ENCODE measurements at regions not wholly inside any gene's neighbourhood (a gene's known extent, or its start where the extent isn't known, plus 50 kb on each side); places are given as distances from the start of the nearest gene placed in this dataset.

GRCh38 chr10:108254089-108254488 lies 1089.6 kb upstream of the SORCS1 start (continued):
- no peak for TF ChIP-seq MLX (CRISPR knock-in tag; IDR thresholded peaks at IDR 0.05)
- no peak for TF ChIP-seq NFATC4 (CRISPR knock-in tag; IDR thresholded peaks at IDR 0.05)
- TF ChIP-seq ETV6 (CRISPR knock-in tag; IDR thresholded peaks at IDR 0.05), result no peak
- TF ChIP-seq PRDM15 (CRISPR knock-in tag; IDR thresholded peaks at IDR 0.05), result no peak
- TF ChIP-seq ZNF423 (CRISPR knock-in tag; IDR thresholded peaks at IDR 0.05), result no peak
- TF ChIP-seq AFF4 (CRISPR knock-in tag; IDR thresholded peaks at IDR 0.05; ENCODE audit: borderline replicate concordance), result no peak

- ATAC-seq, result no peak
- ChIA-PET CTCF (no interaction called here), POLR2A (no interaction called here)
- Mint-ChIP-seq H3K27me3 (ENCODE audit: low read depth) (no peaks in the 10 kb centered on the region), H3K9me3 (peaks cover 40% of the 10 kb centered on the region), H3K4me1 (no peaks in the 10 kb centered on the region), H3K36me3 (peaks cover 28% of the 10 kb centered on the region), H3K27ac (no peak overlapping the region), H3K4me3 (no peak overlapping the region)
- DNase-seq (ENCODE audit: low spot score), result no peak
- no peak for TF ChIP-seq EMX1 (CRISPR knock-in tag; IDR thresholded peaks at IDR 0.05)
- no peak for TF ChIP-seq ESRRA (CRISPR knock-in tag; IDR thresholded peaks at IDR 0.05; ENCODE audit: borderline replicate concordance)
- no peak for TF ChIP-seq NR1H2 (CRISPR knock-in tag; IDR thresholded peaks at IDR 0.05)
- no peak for TF ChIP-seq IRF1 (CRISPR knock-in tag; IDR thresholded peaks at IDR 0.05)
- TF ChIP-seq FOXJ3 (CRISPR knock-in tag; IDR thresholded peaks at IDR 0.05; ENCODE audit: borderline replicate concordance), result no peak
- TF ChIP-seq ZNF281 (CRISPR knock-in tag; IDR thresholded peaks at IDR 0.05), result no peak
- no peak for TF ChIP-seq ATF2 (CRISPR knock-in tag; IDR thresholded peaks at IDR 0.05; ENCODE audit: borderline replicate concordance, low read depth)
- TF ChIP-seq GRHL2 (CRISPR knock-in tag; IDR thresholded peaks at IDR 0.05; ENCODE audit: insufficient replicate concordance, severe bottlenecking), result no peak
- no peak for TF ChIP-seq TEAD1 (CRISPR knock-in tag; IDR thresholded peaks at IDR 0.05)
- TF ChIP-seq SMAD4 (CRISPR knock-in tag; IDR thresholded peaks at IDR 0.05), result no peak
- no peak for TF ChIP-seq NFYB (CRISPR knock-in tag; conservative IDR thresholded peaks at IDR 0.05; ENCODE audit: low read depth)
- TF ChIP-seq GABPB1 (CRISPR knock-in tag; IDR thresholded peaks at IDR 0.05), result no peak
Measured at GRCh38 chr10:108252771-108253170, 1088.3 kb upstream of the SORCS1 start.

All from WTC11 (cell line).